ENCODE measurements at regions not wholly inside any gene's neighbourhood (a gene's known extent, or its start where the extent isn't known, plus 50 kb on each side); places are given as distances from the start of the nearest gene placed in this dataset.
"Not testable (repeated sequence)": the region's sequence is repeated elsewhere in the genome, so short reads cannot be mapped to it uniquely, and the experiment has no call there.

DNA sequence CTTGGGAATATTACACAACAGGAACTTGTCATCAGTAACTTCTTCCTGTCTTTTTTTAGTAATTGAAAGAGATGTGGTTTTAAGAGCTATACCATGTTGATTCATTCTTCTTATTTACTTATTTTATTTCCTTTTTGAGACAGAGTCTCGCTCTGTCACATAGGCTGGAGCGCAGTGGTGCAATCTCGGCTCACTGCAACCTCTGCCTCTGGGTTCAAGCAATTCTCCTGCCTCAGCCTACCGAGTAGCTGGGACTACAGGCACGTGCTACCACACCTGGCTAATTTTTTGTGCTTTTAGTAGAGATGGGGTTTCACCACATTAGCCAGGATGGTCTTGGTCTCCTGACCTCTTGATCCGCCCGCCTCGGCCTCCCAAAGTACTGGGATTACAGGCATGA is 1326.6 kb downstream of the DSC3 start:
- not testable (repeated sequence) for H3K79me2 ChIP-seq (ENCODE audit: insufficient read depth, low read length); H2BK20ac ChIP-seq (ENCODE audit: low read depth, low read length, poor library complexity, severe bottlenecking); H3K9me3 ChIP-seq (ENCODE audit: control insufficient read depth, low read depth, low read length); H4K20me1 ChIP-seq (ENCODE audit: control insufficient read depth, insufficient read depth, insufficient read length); H3K23ac ChIP-seq (ENCODE audit: insufficient read length, low read depth, low read length); H3K9me3 Mint-ChIP-seq; H3K56ac ChIP-seq (ENCODE audit: insufficient read length, low read depth, low read length); H4K5ac ChIP-seq (ENCODE audit: insufficient read length, low read depth, low read length); H3K4ac ChIP-seq (ENCODE audit: low read depth, low read length); H2BK5ac ChIP-seq (ENCODE audit: insufficient read length, low read length); H2AK5ac ChIP-seq (ENCODE audit: insufficient read length, low read length); H4K91ac ChIP-seq (ENCODE audit: insufficient read length, low read depth, low read length); H3K27ac Mint-ChIP-seq; H3K4me1 ChIP-seq (ENCODE audit: insufficient read depth, low read length); H3K79me1 ChIP-seq (ENCODE audit: insufficient read depth, low read depth, low read length, poor library complexity, severe bottlenecking); H3K4me3 Mint-ChIP-seq; H2AFZ ChIP-seq (ENCODE audit: low read length); H3K27me3 Mint-ChIP-seq (ENCODE audit: low read depth); H3K27ac ChIP-seq (ENCODE audit: insufficient read length, low read depth, low read length); H4K8ac ChIP-seq (replicated peaks; ENCODE audit: insufficient read length, low read depth, low read length); H3K14ac ChIP-seq (ENCODE audit: insufficient read depth, low read length); H2BK15ac ChIP-seq (ENCODE audit: low read depth, low read length); H3K27me3 ChIP-seq (ENCODE audit: insufficient read depth, low read length); H2BK12ac ChIP-seq (ENCODE audit: insufficient read length, low read depth, low read length); H2BK120ac ChIP-seq (ENCODE audit: low read depth, low read length, poor library complexity, severe bottlenecking); H3K18ac ChIP-seq (ENCODE audit: insufficient read length, low read depth, low read length); H3K9ac ChIP-seq (ENCODE audit: extremely low read depth, insufficient read length, low read length); H3T11ph ChIP-seq (ENCODE audit: low read length); H3K23me2 ChIP-seq (ENCODE audit: insufficient read length, low read depth, low read length, poor library complexity, severe bottlenecking); H3K4me2 ChIP-seq (ENCODE audit: insufficient read depth, insufficient read length, low read length); DNase-seq
- WGBS (ENCODE audit: extremely low coverage, insufficient read length, low lambda C conversion rate) = no CpG with 5 or more reads among the region's 8 CpGs
- Mint-ChIP-seq H3K4me1 (peaks cover 12 to 20% of the 10 kb centered on the region in 2 experiments), H3K36me3 (ENCODE audit: insufficient read depth in 1 of 3, low read depth in 3 of 3) (peaks cover 0 to 12% (median 0%) of the 10 kb centered on the region in 3 experiments; a peak in 4 of 7 replicates)
